ENCODE measurements at regions not wholly inside any gene's neighbourhood (a gene's known extent, or its start where the extent isn't known, plus 50 kb on each side); places are given as distances from the start of the nearest gene placed in this dataset.
"Not testable (repeated sequence)": the region's sequence is repeated elsewhere in the genome, so short reads cannot be mapped to it uniquely, and the experiment has no call there.

DNA sequence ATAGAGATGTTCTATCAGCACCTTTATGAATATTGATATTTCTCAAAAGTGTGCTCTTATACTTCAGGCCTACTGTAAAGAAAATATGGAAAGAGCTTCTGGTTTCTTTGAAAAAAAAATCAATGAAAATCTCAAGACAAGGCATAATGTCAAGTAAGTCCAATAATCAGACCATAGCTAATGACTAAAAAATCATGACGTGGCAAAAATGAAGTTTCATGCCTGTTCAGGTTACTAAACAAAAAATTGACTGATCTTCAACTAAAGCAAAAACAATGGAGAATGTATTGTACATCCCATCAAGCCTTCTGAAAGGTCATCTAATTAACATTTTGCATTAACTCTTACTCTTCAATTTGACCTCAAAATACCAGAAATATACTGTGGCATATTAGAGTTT, 824.4 kb downstream of the EPHA4 start:
- DNase-seq: no peak

DNA sequence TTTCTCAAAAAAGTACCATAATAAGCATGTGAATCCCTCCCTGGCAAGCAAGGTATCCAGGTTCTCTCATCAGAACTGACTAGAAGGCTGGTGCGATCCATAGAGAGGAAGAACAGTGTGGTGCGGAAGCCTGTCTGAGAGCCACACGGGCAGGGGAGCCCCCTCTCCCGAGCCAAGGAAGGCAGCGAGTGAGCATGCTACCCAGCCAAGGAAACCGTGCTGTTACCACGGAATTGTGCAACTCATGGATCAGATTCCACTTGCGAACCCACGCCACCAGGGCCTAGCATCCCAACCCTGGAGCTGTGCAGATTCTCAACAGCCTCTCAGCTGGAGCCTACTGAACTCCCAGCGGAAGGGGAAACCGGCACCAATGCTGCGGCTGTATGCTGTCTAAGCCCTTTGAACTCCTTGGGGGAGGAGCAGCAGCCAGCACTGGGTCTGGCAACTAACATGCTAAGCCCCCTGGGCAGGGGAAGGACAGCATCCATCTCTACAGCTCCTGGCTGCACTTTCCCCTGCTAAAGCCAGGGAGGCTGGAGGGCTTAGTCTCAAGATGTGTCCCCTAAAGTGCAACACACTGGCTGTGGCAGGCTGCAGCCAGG, 823.1 kb downstream of the EPHA4 start:
- no peak for DNase-seq

DNA sequence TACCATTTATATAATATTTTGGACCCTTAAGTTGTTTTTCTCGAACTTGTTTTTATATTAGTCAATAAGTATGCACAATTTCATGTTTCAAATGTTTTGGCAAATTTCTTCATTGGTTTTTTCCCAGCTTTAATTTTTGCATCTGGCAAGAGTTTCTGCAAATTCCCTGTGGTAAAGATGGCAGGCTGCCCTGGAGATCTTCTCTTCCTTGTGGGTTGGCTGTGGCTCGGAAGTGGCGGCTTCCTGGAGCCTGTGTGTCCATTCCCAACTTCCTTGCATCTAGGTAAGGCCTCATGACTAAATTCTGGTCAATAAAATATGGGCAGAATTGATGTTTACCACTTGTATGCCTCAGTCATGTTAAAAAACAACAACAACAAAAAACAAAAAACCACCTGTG, 818.6 kb downstream of the EPHA4 start:
- DNase-seq: no peak

DNA sequence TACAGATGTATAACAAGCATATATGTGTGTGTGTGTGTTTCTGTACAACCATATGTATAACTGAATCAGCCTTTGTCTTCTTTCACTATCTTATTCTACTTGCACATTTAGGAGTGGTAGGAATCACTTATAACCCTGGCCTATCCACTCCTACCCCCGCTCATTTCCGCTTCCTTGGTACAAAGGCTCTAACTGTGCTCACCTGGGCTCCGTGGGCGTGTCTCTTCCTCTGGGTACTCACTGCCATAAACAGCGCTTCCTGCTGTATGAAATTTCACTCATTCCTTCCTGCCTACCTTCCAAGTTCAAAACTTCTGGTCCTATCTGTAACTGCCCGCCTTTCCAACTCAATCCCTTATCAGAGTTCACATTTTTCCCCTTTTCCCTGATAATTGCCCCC, 815.5 kb downstream of the EPHA4 start:
- DNase-seq: no peak

DNA sequence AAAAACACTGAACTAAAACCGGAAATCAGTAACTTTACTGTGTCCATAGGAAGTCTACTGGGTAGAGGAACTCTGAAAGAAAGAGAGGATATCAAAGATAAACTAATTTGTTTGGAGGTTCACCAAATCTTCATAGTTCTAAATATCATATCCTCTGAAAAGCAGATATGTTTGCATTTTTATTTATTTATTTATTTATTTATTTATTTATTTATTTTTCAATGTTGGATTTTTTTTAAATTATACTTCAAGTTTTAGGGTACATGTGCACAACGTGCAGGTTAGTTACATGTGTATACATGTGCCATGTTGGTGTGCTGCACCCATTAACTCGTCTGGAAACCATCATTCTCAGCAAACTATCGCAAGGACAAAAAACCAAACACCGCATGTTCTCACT, 813.7 kb downstream of the EPHA4 start:
- DNase-seq: not testable (repeated sequence)

DNA sequence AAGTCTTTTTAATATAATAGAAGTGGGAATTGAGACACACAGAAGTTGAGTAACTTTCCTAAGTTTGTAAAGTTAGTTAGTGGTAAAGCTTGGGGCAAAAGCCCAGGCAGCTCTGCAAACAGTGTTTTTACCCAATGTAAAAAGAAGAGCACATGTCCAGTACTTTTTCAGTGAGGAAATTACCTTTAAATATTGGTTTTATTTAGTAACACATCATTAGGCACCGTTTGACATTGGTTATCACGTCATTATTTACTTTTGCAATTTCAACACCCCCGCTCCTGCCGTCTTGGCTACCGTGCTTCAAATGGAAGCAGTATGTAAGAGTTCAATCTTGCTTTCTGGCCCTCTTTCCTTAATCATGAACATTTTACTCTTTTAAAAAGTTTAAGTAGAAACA, 807.9 kb downstream of the EPHA4 start:
- no peak for DNase-seq

DNA sequence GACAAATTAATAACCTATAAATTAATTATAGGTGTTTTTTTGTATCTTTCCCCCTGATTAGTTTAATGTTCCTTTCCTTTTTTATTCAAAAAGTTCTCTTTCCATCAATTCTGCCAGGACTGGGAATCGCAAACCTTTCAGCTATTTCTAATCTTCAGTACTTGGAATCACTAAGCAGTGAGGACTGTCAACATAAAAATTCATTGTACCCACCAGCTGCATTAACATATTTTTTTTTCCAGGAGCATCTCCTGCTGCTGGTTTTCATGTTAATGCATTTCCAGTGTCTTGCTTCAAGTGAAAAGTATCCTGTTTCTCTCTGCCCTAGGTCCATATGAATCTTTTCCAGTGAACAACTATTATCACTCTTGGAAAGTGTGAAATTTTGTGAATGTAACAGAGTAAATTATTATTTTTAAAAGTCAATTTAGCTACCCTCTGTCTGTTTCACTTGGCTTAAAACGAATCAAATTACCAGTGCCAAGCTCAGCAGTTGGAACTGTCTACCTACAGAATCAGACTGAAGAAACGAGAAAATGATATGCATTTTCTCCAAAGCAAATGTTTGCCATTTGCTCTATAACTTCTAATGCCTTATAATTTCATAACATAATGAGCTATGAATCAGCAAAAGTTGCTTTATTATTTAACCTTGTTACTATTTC, 804.4 kb downstream of the EPHA4 start:
- DNase-seq: no peak

DNA sequence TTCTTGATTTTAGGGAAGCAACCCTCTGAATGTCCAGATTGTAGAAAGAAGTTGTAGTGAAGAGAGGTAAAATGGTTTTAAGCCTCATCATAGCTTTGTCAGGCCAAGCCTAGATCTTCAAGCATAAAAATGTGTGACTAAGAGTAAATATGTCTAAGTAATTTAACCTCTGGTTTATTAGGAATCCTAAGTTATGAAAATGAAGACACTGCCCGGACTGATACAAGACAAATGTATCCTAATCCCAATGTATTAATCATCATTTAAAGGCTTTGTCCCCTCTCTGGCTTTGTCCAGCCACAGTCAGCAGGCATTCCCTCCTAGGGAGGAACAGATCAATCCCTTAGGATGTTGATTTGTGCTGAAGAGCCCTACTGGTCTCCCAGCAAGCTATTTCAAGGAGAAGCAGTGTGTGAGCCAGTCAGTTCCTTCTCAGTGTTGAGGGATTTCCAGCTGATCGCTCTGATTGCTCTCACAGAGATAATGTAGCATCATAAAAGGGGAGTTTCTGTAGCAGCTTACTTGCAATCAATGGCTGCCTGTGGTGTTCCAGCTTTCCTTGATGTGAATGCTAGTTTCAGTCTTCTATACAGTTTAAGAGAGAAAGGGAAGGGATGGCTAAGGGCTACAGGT, 796.1 kb downstream of the EPHA4 start:
- no peak for DNase-seq

DNA sequence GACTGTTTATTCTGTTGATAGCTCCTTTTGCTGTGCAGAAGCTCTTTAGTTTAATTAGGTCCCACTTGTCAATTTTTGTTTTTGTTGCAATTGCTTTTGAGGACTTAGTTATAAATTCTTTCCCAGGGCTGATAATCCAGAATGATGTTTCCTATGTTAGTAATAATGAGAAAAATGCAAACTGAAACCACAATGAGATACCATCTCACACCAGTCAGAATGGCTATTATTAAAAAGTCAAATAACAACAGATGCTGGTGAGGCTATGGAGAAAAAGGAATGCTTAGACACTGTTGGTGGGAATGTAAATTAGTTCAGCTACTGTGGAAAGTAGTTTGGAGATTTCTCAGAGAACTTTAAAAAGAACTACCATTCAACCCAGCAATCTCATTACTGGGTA, 793.0 kb downstream of the EPHA4 start:
- not testable (repeated sequence) for DNase-seq

DNA sequence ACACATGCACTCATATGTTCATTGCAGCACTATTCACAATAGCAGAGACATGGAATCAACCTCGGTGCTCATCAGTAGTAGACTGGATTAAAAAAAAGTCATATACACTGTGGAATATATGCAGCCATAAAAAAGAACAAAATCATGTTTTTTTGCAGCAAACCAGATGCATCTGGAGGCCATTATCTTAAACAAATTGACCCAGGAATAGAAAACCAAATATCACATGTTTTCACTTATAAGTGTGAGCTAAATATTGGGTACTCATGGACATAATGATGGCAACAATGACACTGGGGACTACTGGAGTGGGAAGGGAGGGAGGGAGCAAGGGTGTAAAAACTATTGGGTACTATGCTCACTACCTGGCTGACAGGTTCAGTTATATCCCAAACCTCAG, 792.6 kb downstream of the EPHA4 start:
- DNase-seq: no peak

DNA sequence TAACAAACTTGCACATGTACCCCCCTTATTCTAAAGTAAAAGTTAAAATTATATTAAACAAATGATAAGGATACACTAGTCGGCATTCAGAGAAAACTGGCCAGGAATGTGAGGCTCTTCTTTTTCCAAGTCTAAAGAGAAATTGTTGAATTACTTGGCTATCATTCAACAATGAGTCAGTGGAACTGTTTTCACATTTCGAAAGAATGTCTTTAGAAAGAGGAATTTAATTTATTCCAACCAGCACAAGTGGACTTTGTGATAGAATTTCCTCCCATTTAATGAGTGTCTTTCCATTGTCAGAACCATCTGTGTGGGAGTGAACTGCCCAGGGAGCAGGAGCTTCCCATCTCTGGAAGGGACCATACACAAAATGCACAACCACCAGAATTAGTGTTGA, 792.2 kb downstream of the EPHA4 start:
- DNase-seq: no peak

DNA sequence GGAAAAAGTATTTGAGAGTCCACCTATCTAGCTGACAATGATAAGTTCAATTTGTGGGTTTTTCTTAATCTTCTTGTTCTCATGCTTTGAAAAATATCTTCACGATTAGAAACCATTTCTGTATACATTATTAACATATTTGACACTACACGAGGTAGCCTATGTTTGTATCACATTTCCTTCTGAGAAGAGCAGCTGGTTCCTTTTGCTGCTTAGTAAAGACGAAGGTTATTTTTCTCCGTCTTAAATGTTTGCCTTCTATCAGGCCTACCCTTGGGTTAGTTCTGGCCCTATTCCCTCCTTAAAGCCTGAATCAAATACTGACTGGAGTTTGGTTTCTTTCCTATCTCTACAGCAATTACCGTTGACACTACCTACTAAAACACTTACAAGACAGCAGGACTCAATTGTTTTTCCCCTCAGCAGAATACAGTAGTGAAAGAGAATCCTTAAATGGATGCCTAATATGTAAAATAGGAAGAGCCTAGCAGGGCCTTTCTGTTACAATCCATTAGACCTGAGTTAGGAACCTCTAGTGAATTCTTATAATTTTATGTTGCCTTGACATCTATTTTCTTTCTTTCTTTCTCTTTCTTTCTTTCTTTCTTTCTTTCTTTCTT, 790.4 kb downstream of the EPHA4 start:
- no peak for DNase-seq

DNA sequence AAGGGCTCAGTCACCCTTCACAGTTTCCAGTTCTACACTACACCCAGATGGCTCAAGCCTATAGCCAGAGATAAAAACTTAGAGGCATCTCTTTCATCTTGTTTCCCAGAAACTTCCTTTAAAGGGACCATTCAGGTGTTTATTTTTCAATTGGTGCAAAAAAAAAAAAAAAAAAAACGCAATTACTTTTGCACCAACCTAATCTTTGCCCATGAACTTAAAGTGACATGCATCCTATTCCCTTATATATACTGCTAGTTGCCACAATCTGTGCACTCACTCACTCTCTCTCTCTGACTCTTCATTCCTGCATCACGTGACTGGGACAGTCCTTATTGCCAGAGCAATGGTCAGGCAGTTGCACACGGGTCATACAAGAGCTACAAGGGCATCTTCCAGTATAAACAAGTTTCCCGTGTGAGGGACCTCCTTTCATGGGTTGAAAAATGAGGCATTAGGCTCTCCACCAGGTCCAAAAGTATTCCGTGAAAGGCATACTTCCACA, 789.4 kb downstream of the EPHA4 start:
- no peak for DNase-seq

DNA sequence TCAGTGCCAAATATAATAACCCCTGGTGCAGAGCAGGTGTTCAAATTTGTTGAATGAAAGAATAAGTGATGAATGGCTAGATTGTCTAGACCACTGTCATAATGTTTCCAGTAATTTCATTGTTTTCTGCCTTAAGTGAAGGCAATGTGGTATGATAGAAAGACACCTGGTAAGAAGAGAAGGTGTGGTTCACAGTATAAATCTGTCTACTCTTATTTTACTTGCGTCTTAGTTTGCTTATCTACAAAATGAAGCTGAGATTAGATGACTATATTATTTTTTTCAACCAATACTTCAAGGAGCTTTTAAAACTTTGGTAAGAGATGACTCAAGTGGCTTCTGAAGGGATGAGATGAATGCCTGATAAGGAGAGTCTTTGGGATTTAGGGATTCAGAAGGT, 788.4 kb downstream of the EPHA4 start:
- DNase-seq: no peak

DNA sequence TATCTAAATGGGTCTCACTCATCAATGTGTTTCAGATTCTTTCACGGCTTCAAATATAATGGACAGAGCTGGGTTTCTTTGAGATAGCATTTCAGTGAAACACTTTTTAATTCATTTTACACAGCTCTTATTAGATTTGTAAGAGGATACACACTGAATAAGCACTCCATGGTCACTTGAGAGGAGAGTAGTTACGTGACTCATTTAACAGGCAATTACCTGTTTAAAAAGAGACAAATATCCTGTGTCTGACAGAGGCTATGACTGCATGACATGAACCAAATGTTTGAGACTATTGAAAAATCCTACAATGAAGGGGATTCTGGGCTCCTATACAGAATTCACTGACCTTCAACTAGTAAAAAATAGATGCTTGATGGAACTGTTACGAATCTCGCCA, 786.9 kb downstream of the EPHA4 start:
- DNase-seq: no peak

DNA sequence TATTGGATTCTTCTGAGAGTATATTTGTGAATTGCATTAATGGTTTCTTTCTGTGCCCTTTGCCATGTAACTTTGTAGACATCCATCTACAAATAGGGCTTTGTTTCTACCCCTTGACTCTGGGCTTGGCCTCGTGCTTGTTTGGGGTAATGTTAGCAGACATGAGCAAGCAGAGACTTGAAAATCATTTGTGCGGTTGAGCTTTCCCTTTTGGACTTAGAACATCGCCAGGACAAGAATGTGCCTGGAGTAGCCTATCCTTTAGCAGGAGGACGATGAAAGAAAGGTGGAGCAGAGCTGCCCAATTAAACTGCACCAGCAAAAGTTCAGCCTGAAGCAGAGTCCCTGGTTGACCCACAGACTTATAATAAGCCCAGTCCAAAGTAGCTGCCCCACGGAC, 785.9 kb downstream of the EPHA4 start:
- DNase-seq: no peak

DNA sequence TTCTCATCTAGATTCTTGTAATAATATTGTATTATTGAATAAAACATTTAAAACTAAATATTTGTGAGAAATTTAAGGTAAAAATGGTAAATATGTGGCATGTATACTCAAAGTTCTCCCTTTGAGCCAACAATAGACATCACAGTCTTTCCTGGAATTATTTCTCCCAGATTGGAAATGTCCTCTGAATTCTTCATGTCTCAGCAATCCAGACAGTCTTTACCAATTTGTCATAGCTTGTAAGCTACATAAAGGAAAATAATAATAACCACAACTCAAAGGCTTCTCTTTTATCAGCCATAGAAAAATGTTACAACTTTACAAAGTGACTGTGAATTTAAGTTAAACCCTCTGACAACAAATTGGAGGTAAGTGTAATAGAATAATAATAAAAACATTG, 784.9 kb downstream of the EPHA4 start:
- DNase-seq: no peak

DNA sequence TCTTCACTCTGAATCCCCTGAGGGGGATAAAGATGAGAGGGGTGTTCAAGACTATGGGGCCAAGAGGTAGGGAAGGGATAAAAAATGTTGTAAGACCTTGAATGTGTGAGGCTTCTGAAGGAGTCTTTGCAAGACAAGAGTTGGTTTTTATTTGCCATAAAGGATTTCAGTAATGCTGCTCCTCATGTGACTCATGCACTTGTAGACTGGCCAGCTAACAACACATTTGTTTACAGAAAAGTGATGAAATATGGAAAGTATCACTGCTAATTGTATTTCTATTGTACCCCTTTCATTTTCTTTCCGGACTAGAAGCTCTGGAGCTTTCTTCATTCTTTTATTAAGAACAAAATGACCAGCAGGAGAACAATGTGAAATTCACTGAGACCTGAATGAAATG, 782.1 kb downstream of the EPHA4 start:
- DNase-seq: no peak

DNA sequence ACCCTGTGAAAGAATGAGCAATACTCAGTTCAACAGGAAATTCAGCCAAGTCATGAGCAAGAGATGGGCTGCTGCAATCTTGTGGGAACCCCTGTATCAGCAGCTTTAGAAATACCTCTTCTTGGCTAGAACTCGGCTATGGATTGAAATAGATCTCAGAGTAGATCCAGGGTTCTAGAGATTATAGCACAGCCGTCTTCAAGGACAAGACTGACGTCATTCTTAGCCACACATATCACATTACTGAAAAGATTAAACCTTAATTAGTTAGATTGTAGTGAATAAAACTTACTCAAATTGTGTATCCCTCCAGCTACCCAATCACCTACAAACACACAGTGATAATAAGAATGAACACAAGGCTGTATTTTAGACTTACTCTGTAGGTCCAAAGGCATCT, 776.4 kb downstream of the EPHA4 start:
- no peak for DNase-seq

DNA sequence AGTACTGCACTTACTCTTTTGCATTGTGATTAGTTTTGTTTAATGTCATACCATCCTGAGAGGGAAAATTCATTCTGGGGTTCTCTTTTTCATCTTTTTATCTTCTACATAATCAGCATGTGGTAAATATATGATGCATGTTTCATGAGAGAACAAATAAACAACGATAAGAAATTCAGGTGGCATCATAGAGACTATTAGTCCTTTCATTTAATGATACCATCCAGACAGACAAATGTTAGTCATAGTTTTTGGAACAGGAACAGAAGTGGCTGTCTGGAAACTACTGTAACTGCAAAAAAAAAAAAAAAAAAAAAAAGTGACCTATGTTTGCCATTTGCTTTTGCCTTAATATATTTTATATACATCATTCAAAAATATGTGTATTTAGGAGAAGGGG, 761.0 kb downstream of the EPHA4 start:
- DNase-seq: no peak

DNA sequence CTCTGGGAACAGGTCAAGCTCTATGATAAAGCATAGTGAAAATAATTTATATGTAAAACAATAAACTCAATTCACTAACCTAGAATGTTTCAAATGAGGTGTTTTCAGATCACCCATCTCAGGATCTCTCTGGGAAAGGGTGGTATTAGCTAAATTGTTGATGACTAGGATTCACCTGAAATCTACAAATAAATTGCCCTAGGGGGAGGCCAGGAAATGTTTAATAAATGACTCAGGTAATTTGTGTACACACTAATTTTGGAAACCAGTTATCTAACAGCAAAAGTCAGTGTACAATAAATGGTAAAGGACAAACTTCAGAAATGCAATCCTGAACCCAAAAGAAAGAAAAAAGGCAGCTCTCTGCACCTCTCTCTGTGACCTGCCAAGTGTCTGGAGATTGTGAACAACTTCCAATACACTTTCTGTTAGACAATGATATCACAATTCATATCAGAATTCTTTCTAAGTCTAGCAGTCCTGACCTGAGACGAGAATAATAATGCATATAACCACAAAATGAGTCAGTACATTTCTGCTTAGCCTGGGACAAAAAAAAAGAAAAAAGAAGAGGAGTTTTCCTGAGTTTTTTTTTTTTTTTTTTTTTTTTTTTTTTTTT, 760.0 kb downstream of the EPHA4 start:
- no peak for DNase-seq

DNA sequence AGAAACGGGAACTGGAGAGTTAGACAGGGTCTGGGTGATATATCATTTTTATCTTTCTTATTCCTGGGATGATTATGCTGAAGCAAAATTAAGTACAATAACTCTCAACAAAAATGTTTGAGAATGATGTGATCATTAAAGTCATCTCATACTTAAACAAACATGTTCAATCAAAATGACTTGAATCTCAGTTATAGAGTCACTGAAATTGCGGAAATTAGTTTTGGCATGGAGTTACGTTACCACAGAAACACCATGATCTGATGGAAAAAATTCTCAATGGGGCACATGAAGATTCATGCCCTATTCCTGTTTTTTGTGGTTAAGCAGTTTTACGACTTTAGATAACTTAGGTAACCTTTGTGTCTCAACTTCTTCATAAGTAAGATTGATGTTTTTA, 757.7 kb downstream of the EPHA4 start:
- no peak for DNase-seq

DNA sequence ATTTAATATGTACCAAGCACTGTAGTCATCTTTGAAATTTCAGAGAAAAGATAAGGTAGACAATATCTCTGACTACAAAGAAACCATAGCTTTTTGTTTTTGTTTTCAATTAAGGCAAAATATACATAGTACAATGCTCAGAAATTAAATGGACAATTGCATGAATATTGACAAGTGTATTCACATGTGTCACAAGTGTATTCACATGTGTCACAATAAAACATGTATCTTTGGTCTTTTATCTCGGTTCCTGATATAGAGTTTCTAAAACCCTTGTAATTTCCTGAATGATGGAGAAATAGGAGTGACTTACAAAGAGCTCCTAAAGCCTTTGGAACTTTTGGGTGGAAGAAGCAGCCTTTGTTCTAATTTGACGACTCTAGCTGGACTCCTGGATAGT, 756.4 kb downstream of the EPHA4 start:
- DNase-seq: no peak

Measured in inflammatory macrophage (primary cell).